Karpas-422 (cell line): ENCODE measurements at regions not wholly inside any gene's neighbourhood (a gene's known extent, or its start where the extent isn't known, plus 50 kb on each side); places are given as distances from the start of the nearest gene placed in this dataset.

Experiments
- DNase-seq: peaks from one replicate; pipeline ENCODE4 v3.0.0-alpha.2; 2015
- H2AFZ ChIP-seq: fragments of 200-600 bp; sonication (generic); 2 replicates; pipeline ENCODE4 v1.6.1; 2014; ENCODE audit warnings: antibody characterized with exemption, low read length, mixed read lengths
- H3K27ac ChIP-seq: fragments of 200-600 bp; sonication (generic); 2 replicates; pipeline ENCODE4 v1.5.1; 2014; ENCODE audit warnings: mild to moderate bottlenecking, low read length, moderate library complexity
- H3K27me3 ChIP-seq: fragments of 200-600 bp; sonication (generic); 2 replicates; pipeline ENCODE4 v1.6.1; 2014; ENCODE audit warnings: low read length, mixed read lengths
- H3K36me3 ChIP-seq: fragments of 200-600 bp; sonication (generic); 2 replicates; pipeline ENCODE4 v1.6.1; 2014; ENCODE audit warnings: low read length, mixed read lengths; ENCODE audit not compliant: insufficient read depth
- H3K4me1 ChIP-seq: fragments of 200-600 bp; sonication (generic); 2 replicates; pipeline ENCODE4 v1.6.1; 2014; ENCODE audit warnings: mild to moderate bottlenecking, low read length, mixed read lengths
- H3K4me2 ChIP-seq: fragments of 200-600 bp; sonication (generic); 2 replicates; pipeline ENCODE4 v1.6.1; 2014; ENCODE audit warnings: low read length, low read depth, mild to moderate bottlenecking; ENCODE audit not compliant: poor library complexity, severe bottlenecking
- H3K4me3 ChIP-seq: fragments of 200-600 bp; sonication (generic); 2 replicates; pipeline ENCODE4 v1.5.1; 2014; ENCODE audit warnings: mild to moderate bottlenecking, antibody characterized with exemption, low read length, mixed read lengths
- H3K79me2 ChIP-seq: fragments of 200-600 bp; sonication (generic); 2 replicates; pipeline ENCODE4 v1.6.1; 2014; ENCODE audit warnings: mild to moderate bottlenecking, low read length, mixed read lengths
- H3K9ac ChIP-seq: fragments of 200-600 bp; sonication (generic); 2 replicates; pipeline ENCODE4 v1.6.0; 2014; ENCODE audit warnings: low read length
- H3K9me2 ChIP-seq: fragments of 200-600 bp; sonication (generic), shearing (Covaris generic); replicated peaks from 2 replicates; pipeline ENCODE4 v1.6.0; 2014; ENCODE audit warnings: mild to moderate bottlenecking, low read length, moderate library complexity; ENCODE audit not compliant: insufficient read depth
- H3K9me3 ChIP-seq: fragments of 300-700, 200-600 bp; sonication (generic); 2 replicates; pipeline ENCODE4 v1.6.1; 2014; ENCODE audit warnings: low read length, mixed read lengths
- H4K20me1 ChIP-seq: fragments of 200-600 bp; sonication (generic); 2 replicates; pipeline ENCODE4 v1.6.1; 2014; ENCODE audit warnings: mild to moderate bottlenecking, antibody characterized with exemption, low read length, low read depth; ENCODE audit not compliant: insufficient read depth

- Histone ChIP-seq H3K4me1 (no peaks in the 10 kb centered on the region), H3K4me2 (no peak overlapping the region), H3K9me3 (no peaks in the 10 kb centered on the region), H3K27ac (no peak overlapping the region), H3K79me2 (no peaks in the 10 kb centered on the region), H2AFZ (no peak overlapping the region), H3K9ac (no peak overlapping the region), H4K20me1 (no peaks in the 10 kb centered on the region), H3K27me3 (no peaks in the 10 kb centered on the region), H3K4me3 (no peak overlapping the region), H3K9me2 (no peaks in the 10 kb centered on the region), H3K36me3 (no peaks in the 10 kb centered on the region)
- DNase-seq = no peak
Measured at GRCh38 chr5:2272755-2273154, 390.0 kb upstream of the IRX4 start.

GRCh38 chr5:2272039-2272438, 389.3 kb upstream of the IRX4 start:
- no peak overlapping the region for H3K9ac ChIP-seq
- H3K4me1 ChIP-seq = no peaks in the 10 kb centered on the region
- no peak overlapping the region for H3K4me3 ChIP-seq
- no peak overlapping the region for H3K27ac ChIP-seq
- no peaks in the 10 kb centered on the region for H3K36me3 ChIP-seq
- no peaks in the 10 kb centered on the region for H3K9me3 ChIP-seq
- no peaks in the 10 kb centered on the region for H3K27me3 ChIP-seq
- no peak overlapping the region for H2AFZ ChIP-seq
- no peaks in the 10 kb centered on the region for H3K9me2 ChIP-seq
- no peaks in the 10 kb centered on the region for H3K79me2 ChIP-seq
- no peak overlapping the region for H3K4me2 ChIP-seq
- no peaks in the 10 kb centered on the region for H4K20me1 ChIP-seq
- DNase-seq = no peak

- no peaks in the 10 kb centered on the region for H3K79me2 ChIP-seq
- H3K4me1 ChIP-seq = no peaks in the 10 kb centered on the region
- no peak for DNase-seq
- H3K9ac ChIP-seq = no peak overlapping the region
- H3K9me2 ChIP-seq = no peaks in the 10 kb centered on the region
- no peaks in the 10 kb centered on the region for H4K20me1 ChIP-seq
- H3K4me2 ChIP-seq = no peak overlapping the region
- H3K4me3 ChIP-seq = no peak overlapping the region
- no peaks in the 10 kb centered on the region for H3K9me3 ChIP-seq
- no peak overlapping the region for H2AFZ ChIP-seq
- no peaks in the 10 kb centered on the region for H3K27me3 ChIP-seq
- H3K36me3 ChIP-seq = no peaks in the 10 kb centered on the region
- no peak overlapping the region for H3K27ac ChIP-seq
Measured at GRCh38 chr5:2271316-2271715, 388.6 kb upstream of the IRX4 start.

- Histone ChIP-seq H3K9ac (no peak overlapping the region), H3K4me2 (no peak overlapping the region), H3K27ac (no peak overlapping the region), H3K9me2 (no peaks in the 10 kb centered on the region), H3K36me3 (no peaks in the 10 kb centered on the region), H3K4me1 (no peaks in the 10 kb centered on the region), H3K9me3 (no peaks in the 10 kb centered on the region), H4K20me1 (no peaks in the 10 kb centered on the region), H3K4me3 (no peak overlapping the region), H2AFZ (no peak overlapping the region), H3K79me2 (no peaks in the 10 kb centered on the region), H3K27me3 (no peaks in the 10 kb centered on the region)
- DNase-seq = no peak
Measured at GRCh38 chr5:2270467-2270866, 387.7 kb upstream of the IRX4 start.

GRCh38 chr5:2269656-2270055, 386.9 kb upstream of the IRX4 start:
- Histone ChIP-seq H3K4me3 (no peak overlapping the region), H4K20me1 (no peaks in the 10 kb centered on the region), H3K27me3 (no peaks in the 10 kb centered on the region), H3K4me1 (no peaks in the 10 kb centered on the region), H3K36me3 (no peaks in the 10 kb centered on the region), H3K9me3 (no peaks in the 10 kb centered on the region), H2AFZ (no peak overlapping the region), H3K9ac (no peak overlapping the region), H3K27ac (no peak overlapping the region), H3K79me2 (no peaks in the 10 kb centered on the region), H3K4me2 (no peak overlapping the region), H3K9me2 (no peaks in the 10 kb centered on the region)
- DNase-seq = no peak

GRCh38 chr5:2267991-2268390, 385.3 kb upstream of the IRX4 start:
- Histone ChIP-seq H3K27ac (no peak overlapping the region), H3K36me3 (no peaks in the 10 kb centered on the region), H3K79me2 (no peaks in the 10 kb centered on the region), H2AFZ (no peak overlapping the region), H3K9me3 (no peaks in the 10 kb centered on the region), H3K4me2 (no peak overlapping the region), H3K9me2 (no peaks in the 10 kb centered on the region), H3K4me3 (no peak overlapping the region), H3K9ac (no peak overlapping the region), H4K20me1 (no peaks in the 10 kb centered on the region), H3K27me3 (no peaks in the 10 kb centered on the region), H3K4me1 (no peaks in the 10 kb centered on the region)
- DNase-seq = no peak

GRCh38 chr5:2266641-2267240, 384.0 kb upstream of the IRX4 start:
- Histone ChIP-seq H3K27me3 (no peaks in the 10 kb centered on the region), H3K36me3 (no peaks in the 10 kb centered on the region), H4K20me1 (no peaks in the 10 kb centered on the region), H3K79me2 (no peaks in the 10 kb centered on the region), H3K9me2 (no peaks in the 10 kb centered on the region), H3K4me2 (no peak overlapping the region), H3K9me3 (no peaks in the 10 kb centered on the region), H3K9ac (no peak overlapping the region), H3K4me1 (no peaks in the 10 kb centered on the region), H3K4me3 (no peak overlapping the region), H3K27ac (no peak overlapping the region), H2AFZ (no peak overlapping the region)
- DNase-seq = no peak

- H3K27me3 ChIP-seq = no peaks in the 10 kb centered on the region
- H3K9me3 ChIP-seq = no peaks in the 10 kb centered on the region
- H4K20me1 ChIP-seq = no peaks in the 10 kb centered on the region
- H3K79me2 ChIP-seq = no peaks in the 10 kb centered on the region
- no peak overlapping the region for H3K4me3 ChIP-seq
- no peak overlapping the region for H3K4me2 ChIP-seq
- H3K4me1 ChIP-seq = no peaks in the 10 kb centered on the region
- no peak overlapping the region for H3K27ac ChIP-seq
- no peak overlapping the region for H3K9ac ChIP-seq
- no peak overlapping the region for H2AFZ ChIP-seq
- H3K9me2 ChIP-seq = no peaks in the 10 kb centered on the region
- no peaks in the 10 kb centered on the region for H3K36me3 ChIP-seq
- DNase-seq = no peak
Measured at GRCh38 chr5:2265341-2265740, 382.6 kb upstream of the IRX4 start.

GRCh38 chr5:2263763-2264162, 381.0 kb upstream of the IRX4 start:
- no peaks in the 10 kb centered on the region for H3K9me2 ChIP-seq
- H3K4me3 ChIP-seq = no peak overlapping the region
- DNase-seq = no peak
- H3K27me3 ChIP-seq = no peaks in the 10 kb centered on the region
- no peaks in the 10 kb centered on the region for H3K36me3 ChIP-seq
- no peaks in the 10 kb centered on the region for H3K9me3 ChIP-seq
- no peak overlapping the region for H3K4me2 ChIP-seq
- H3K4me1 ChIP-seq = no peaks in the 10 kb centered on the region
- no peaks in the 10 kb centered on the region for H4K20me1 ChIP-seq
- H3K27ac ChIP-seq = no peak overlapping the region
- no peak overlapping the region for H2AFZ ChIP-seq
- no peak overlapping the region for H3K9ac ChIP-seq
- H3K79me2 ChIP-seq = no peaks in the 10 kb centered on the region
